Stomach (tissue), 4 donors: ENCODE measurements at regions not wholly inside any gene's neighbourhood (a gene's known extent, or its start where the extent isn't known, plus 50 kb on each side); places are given as distances from the start of the nearest gene placed in this dataset.

Experiments used
- EP300 ChIP-seq: sonication (generic); formaldehyde crosslinking; IDR thresholded peaks from one replicate; pipeline ENCODE4 v1.6.1; 2017; ENCODE audit warnings: antibody characterized with exemption
- POLR2A ChIP-seq, 4 donors: fragments of 450-650 bp; IDR thresholded peaks; one replicate each; pipeline ENCODE4 v1.6.1; 2016; ENCODE audit warnings: antibody characterized with exemption in 4 of 4, control low read depth in 2 of 4, mild to moderate bottlenecking in 1 of 4, moderate library complexity in 1 of 4
- POLR2AphosphoS5 ChIP-seq, 3 donors: sonication (generic); formaldehyde crosslinking; IDR thresholded peaks; one replicate each; pipeline ENCODE4 v1.6.1; 2016; ENCODE audit warnings: antibody characterized with exemption in 3 of 3

- TF ChIP-seq EP300 (no peak), POLR2A (IDR thresholded peaks at IDR 0.05) (no peak), POLR2AphosphoS5 (IDR thresholded peaks at IDR 0.05) (no peak)
Measured at GRCh38 chr3:152206243-152206760, 62.4 kb upstream of the MBNL1 start.
